CD4-positive, alpha-beta T cell (primary cell): ENCODE measurements at regions not wholly inside any gene's neighbourhood (a gene's known extent, or its start where the extent isn't known, plus 50 kb on each side); places are given as distances from the start of the nearest gene placed in this dataset.
"Not testable (repeated sequence)": the region's sequence is repeated elsewhere in the genome, so short reads cannot be mapped to it uniquely, and the experiment has no call there.

ENCODE experiments used
- ATAC-seq: fragments of 200-7000 bp; cut with Tn5 transposase; one replicate; pipeline ENCODE4 v1.10.0; 2022; ENCODE audit warnings: mild to moderate bottlenecking; ENCODE audit not compliant: poor library complexity
- CTCF ChIA-PET: fragments of 350-600 bp; sonication (Branson Sonifier 250); formaldehyde crosslinking; loops from one replicate; lab custom pipeline; 2021; ENCODE audit warnings: antibody characterized with exemption, inconsistent platforms; lab: Charles Lee
- POLR2A ChIA-PET: fragments of 350-600 bp; sonication (Branson Sonifier 250); formaldehyde crosslinking; loops from one replicate; lab custom pipeline; 2021; ENCODE audit warnings: antibody characterized with exemption, inconsistent platforms; lab: Charles Lee
- DNase-seq, 14 experiments: peaks; one replicate each; pipeline ENCODE4 v3.0.0-alpha.2; 2013 to 2020; ENCODE audit warnings: mixed read lengths in 2 of 14
- H3K27ac ChIP-seq, 2 donors: one replicate each; pipeline versions ENCODE4 v1.5.1 to v1.7.0; 2013; ENCODE audit warnings: low read length in 2 of 2, low read depth in 1 of 2, mild to moderate bottlenecking in 1 of 2
- H3K27me3 ChIP-seq, 2 experiments: 1 replicate in 1 of 2; 2 replicates in 1 of 2; pipeline versions ENCODE4 v1.6.1 to v1.7.0; 2013; ENCODE audit warnings: low read length in 2 of 2, control low read depth in 1 of 2, mild to moderate bottlenecking in 1 of 2, moderate library complexity in 1 of 2; ENCODE audit not compliant: insufficient read depth in 2 of 2, control insufficient read depth in 1 of 2
- H3K36me3 ChIP-seq: one replicate; pipeline ENCODE4 v1.6.1; 2013; ENCODE audit warnings: low read length, control low read depth; ENCODE audit not compliant: insufficient read depth
- H3K4me1 ChIP-seq: one replicate; pipeline ENCODE4 v1.6.1; 2013; ENCODE audit warnings: low read length, control low read depth; ENCODE audit not compliant: insufficient read depth
- H3K4me3 ChIP-seq: one replicate; pipeline ENCODE4 v1.5.1; 2013; ENCODE audit warnings: mild to moderate bottlenecking, low read length, moderate library complexity
- H3K9me3 ChIP-seq, 2 experiments: 1 replicate in 1 of 2; 2 replicates in 1 of 2; pipeline versions ENCODE4 v1.6.1 to v1.7.0; 2013; ENCODE audit warnings: low read length in 2 of 2, mild to moderate bottlenecking in 2 of 2, control low read depth in 1 of 2, moderate library complexity in 1 of 2; ENCODE audit not compliant: control insufficient read depth in 1 of 2, insufficient read depth in 1 of 2
- H3K27ac Mint-ChIP-seq: one replicate; pipeline ENCODE4 v1.8.0; 2020; ENCODE audit warnings: mixed read lengths
- H3K27me3 Mint-ChIP-seq: one replicate; pipeline ENCODE4 v1.8.0; 2021; ENCODE audit warnings: mixed read lengths
- H3K36me3 Mint-ChIP-seq: one replicate; pipeline ENCODE4 v1.8.0; 2021; ENCODE audit warnings: low read depth, mixed read lengths
- H3K4me1 Mint-ChIP-seq: one replicate; pipeline ENCODE4 v1.8.0; 2021; ENCODE audit warnings: low read depth, mixed read lengths
- H3K4me3 Mint-ChIP-seq: one replicate; pipeline ENCODE4 v1.8.0; 2020; ENCODE audit warnings: mild to moderate bottlenecking, mixed read lengths
- H3K9me3 Mint-ChIP-seq: one replicate; pipeline ENCODE4 v1.8.0; 2020; ENCODE audit warnings: mixed read lengths
- intact Hi-C, 2 experiments: fragments of 100-400 bp; cut with DNase I in 1 of 2; cut with micrococcal nuclease in 1 of 2; formaldehyde crosslinking; loops; one replicate each; pipeline versions ENCODE4 v1.15.1 to v1.9.0; 2023 to 2025; cut with DNase I, micrococcal nuclease
- TF ChIP-seq, protein P1 (sequence below): fragments of 200-600 bp; IDR thresholded peaks from one replicate; pipeline ENCODE4 v1.8.0; 2022; ENCODE audit warnings: antibody characterized with exemption, mild to moderate bottlenecking

DNA sequence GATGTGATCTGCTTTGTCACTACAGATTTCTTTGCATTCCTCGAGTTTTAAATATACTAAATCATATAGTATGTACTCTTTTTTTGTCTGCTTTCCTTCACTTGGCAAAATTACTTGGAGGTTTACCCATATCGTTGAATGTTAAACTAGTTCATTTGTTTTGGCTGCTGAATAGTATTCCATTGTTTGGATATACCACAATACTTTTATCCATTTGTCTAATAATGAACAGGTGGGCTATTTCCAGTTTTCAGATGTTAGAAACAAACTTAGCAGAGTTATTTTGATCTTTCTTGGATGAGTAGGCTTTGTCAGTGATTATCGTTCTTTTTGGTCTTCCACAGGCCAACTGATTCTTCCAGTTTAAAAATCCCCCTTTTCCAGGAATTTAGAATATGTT lies 154.0 kb upstream of the TGFBR2 start:
- no peaks in the 10 kb centered on the region for H3K27me3 ChIP-seq
- Mint-ChIP-seq H3K27ac (no peak overlapping the region), H3K4me3 (no peak overlapping the region), H3K4me1 (no peaks in the 10 kb centered on the region), H3K36me3 (no peaks in the 10 kb centered on the region), H3K9me3 (no peaks in the 10 kb centered on the region), H3K27me3 (no peaks in the 10 kb centered on the region)
- no peaks in the 10 kb centered on the region for H3K9me3 ChIP-seq
- DNase-seq, result no peak
- intact Hi-C loops, result no loop called here
- H3K4me1 ChIP-seq, result no peaks in the 10 kb centered on the region
- ATAC-seq, result no peak
- TF ChIP-seq, protein P1, sequence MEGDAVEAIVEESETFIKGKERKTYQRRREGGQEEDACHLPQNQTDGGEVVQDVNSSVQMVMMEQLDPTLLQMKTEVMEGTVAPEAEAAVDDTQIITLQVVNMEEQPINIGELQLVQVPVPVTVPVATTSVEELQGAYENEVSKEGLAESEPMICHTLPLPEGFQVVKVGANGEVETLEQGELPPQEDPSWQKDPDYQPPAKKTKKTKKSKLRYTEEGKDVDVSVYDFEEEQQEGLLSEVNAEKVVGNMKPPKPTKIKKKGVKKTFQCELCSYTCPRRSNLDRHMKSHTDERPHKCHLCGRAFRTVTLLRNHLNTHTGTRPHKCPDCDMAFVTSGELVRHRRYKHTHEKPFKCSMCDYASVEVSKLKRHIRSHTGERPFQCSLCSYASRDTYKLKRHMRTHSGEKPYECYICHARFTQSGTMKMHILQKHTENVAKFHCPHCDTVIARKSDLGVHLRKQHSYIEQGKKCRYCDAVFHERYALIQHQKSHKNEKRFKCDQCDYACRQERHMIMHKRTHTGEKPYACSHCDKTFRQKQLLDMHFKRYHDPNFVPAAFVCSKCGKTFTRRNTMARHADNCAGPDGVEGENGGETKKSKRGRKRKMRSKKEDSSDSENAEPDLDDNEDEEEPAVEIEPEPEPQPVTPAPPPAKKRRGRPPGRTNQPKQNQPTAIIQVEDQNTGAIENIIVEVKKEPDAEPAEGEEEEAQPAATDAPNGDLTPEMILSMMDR, result no peak
- no peak overlapping the region for H3K4me3 ChIP-seq
- no peaks in the 10 kb centered on the region for H3K36me3 ChIP-seq
- H3K27ac ChIP-seq, result no peak overlapping the region
- POLR2A ChIA-PET, result no interaction called here
- CTCF ChIA-PET, result no interaction called here

DNA sequence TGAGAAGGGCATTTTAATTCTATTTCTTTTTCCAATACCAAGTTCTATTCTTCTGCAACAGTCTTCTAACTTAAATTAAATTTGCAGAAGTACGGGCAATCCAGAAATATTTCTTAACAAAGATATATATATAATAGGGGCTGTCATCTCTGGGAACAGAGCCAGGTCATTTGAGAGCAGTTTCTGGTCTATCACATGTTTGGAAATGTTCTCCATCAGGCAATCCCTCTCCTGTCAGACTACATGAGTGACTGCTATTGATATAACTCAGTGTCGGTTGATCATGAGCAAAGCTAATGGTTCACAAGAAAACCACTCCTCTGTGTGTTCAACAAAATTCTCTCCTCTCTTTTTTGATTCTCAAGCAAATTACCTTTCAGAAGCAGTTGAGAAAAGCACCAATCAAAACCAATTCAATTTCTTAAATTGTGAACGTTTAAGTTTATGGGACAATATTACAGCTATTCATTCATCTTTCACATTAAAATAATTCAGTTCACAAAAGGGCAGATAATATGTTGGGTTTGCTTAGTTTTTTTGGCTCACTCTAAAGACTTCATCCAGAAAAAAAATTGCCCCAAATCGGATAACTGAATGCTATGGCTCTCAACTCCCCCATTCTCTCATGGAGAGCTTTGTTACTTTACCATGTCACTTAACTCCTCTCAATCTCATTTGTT lies 152.9 kb upstream of the TGFBR2 start:
- Mint-ChIP-seq H3K4me1 (no peaks in the 10 kb centered on the region), H3K9me3 (peaks cover 2% of the 10 kb centered on the region), H3K4me3 (no peak overlapping the region), H3K27ac (no peak overlapping the region), H3K27me3 (no peaks in the 10 kb centered on the region), H3K36me3 (no peaks in the 10 kb centered on the region)
- no peak overlapping the region for H3K27ac ChIP-seq
- no peak overlapping the region for H3K4me3 ChIP-seq
- ChIA-PET CTCF (interaction anchor here (1.0 kb wide), 1 partner anchor 9 kb away, joined by 3 read pairs; no protein-coding TSS in a partner anchor), POLR2A (interaction anchor here (0.6 kb wide), 1 partner anchor 167 kb away, joined by 4 read pairs; no protein-coding TSS in a partner anchor)
- no peaks in the 10 kb centered on the region for H3K4me1 ChIP-seq
- TF ChIP-seq, protein P1, result no peak
- intact Hi-C loops, result no loop called here
- H3K36me3 ChIP-seq, result no peaks in the 10 kb centered on the region
- ATAC-seq, result no peak
- H3K27me3 ChIP-seq, result no peaks in the 10 kb centered on the region
- no peaks in the 10 kb centered on the region for H3K9me3 ChIP-seq
- DNase-seq, result no peak

DNA sequence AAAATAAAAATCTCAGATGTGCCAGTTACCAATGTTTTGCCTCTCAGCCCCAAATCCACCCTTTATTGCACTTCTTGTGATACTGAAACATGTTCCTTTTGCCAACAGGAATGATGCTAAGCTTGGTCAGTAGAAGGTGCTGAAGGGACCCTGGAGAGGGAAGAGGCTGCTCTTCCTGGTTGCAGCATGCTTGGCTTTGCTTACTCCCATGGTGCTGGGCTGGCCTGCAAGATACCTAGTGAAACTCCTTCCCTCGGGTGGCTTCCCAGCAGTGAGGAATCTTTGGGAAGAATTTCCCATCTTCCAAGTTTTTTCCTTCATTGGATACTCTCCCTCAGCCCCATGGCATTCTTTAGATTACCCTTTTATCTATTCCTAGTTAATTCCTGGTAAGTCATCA lies 151.8 kb upstream of the TGFBR2 start:
- DNase-seq (no peak), ATAC-seq (no peak)
- H3K27ac Mint-ChIP-seq, result no peak overlapping the region
- H3K27me3 Mint-ChIP-seq, result no peaks in the 10 kb centered on the region
- no peaks in the 10 kb centered on the region for H3K4me1 ChIP-seq
- ChIA-PET POLR2A (no interaction called here), CTCF (interaction anchor here (1.0 kb wide), 1 partner anchor 10 kb away, joined by 3 read pairs; no protein-coding TSS in a partner anchor)
- H3K4me1 Mint-ChIP-seq, result no peaks in the 10 kb centered on the region
- no peaks in the 10 kb centered on the region for H3K27me3 ChIP-seq
- H3K36me3 ChIP-seq, result no peaks in the 10 kb centered on the region
- peaks cover 3% of the 10 kb centered on the region for H3K9me3 Mint-ChIP-seq
- H3K9me3 ChIP-seq, result no peaks in the 10 kb centered on the region
- intact Hi-C loops, result no loop called here
- H3K36me3 Mint-ChIP-seq, result no peaks in the 10 kb centered on the region
- H3K4me3 Mint-ChIP-seq, result no peak overlapping the region
- TF ChIP-seq, protein P1, result no peak
- H3K27ac ChIP-seq, result no peak overlapping the region
- no peak overlapping the region for H3K4me3 ChIP-seq

DNA sequence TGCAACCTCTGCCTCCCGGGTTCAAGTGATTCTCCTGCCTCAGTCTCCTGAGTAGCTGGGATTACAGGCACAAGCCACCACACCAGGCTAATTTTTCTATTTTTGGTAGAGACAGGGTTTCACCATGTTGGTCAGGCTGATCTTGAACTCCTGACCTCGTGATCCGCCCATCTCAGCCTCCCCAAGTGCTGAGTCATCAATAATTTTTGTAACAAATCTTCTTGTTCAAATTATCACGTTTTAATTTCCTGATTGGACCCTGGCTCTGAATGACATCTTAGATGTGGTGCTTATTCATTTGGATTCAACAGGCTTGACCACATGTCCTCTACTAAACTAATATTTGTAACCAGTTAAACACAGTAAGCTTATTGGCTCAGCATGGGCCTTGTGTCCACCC lies 151.3 kb upstream of the TGFBR2 start:
- H3K36me3 ChIP-seq, CTCF ChIA-PET, H3K27ac Mint-ChIP-seq, H3K27ac ChIP-seq, ATAC-seq, H3K9me3 Mint-ChIP-seq, intact Hi-C loops, H3K27me3 Mint-ChIP-seq, H3K4me3 Mint-ChIP-seq, H3K4me1 Mint-ChIP-seq, H3K36me3 Mint-ChIP-seq, H3K9me3 ChIP-seq, H3K27me3 ChIP-seq, POLR2A ChIA-PET, DNase-seq, H3K4me1 ChIP-seq, H3K4me3 ChIP-seq: not testable (repeated sequence)
